Caco-2 (cell line): ENCODE measurements at regions not wholly inside any gene's neighbourhood (a gene's known extent, or its start where the extent isn't known, plus 50 kb on each side); places are given as distances from the start of the nearest gene placed in this dataset.

Experiments
- BruUV-seq: library from RNA; stranded (reverse); fragments of 400-500 nt; replicated peaks from 2 replicates; lab custom pipeline; 2021; lab: Mats Ljungman, UMichigan
- CTCF ChIA-PET: fragments of 300-600 bp; sonication (Branson Sonifier 250); formaldehyde crosslinking; loops from one replicate; lab custom pipeline; 2022; ENCODE audit warnings: antibody characterized with exemption; lab: Charles Lee
- POLR2A ChIA-PET: fragments of 300-600 bp; sonication (Branson Sonifier 250); formaldehyde crosslinking; loops from one replicate; lab custom pipeline; 2022; ENCODE audit warnings: antibody characterized with exemption; lab: Charles Lee
- DNase-seq, 2 experiments: peaks; one replicate each; pipeline versions ENCODE4 v3.0.0 to v3.0.0-alpha.2; 2020 to 2022
- H3K27me3 ChIP-seq: replicated peaks from 2 replicates; pipeline ENCODE4 v1.6.0; 2011; ENCODE audit warnings: low read length; ENCODE audit not compliant: control insufficient read depth, insufficient read depth
- H3K36me3 ChIP-seq: 2 replicates; pipeline ENCODE4 v1.5.1; 2011; ENCODE audit warnings: low read length; ENCODE audit not compliant: control insufficient read depth, insufficient read depth
- H3K4me1 ChIP-seq: fragments of 250-450 bp; sonication (Bioruptor Pico); 2 replicates; pipeline ENCODE4 v1.5.1; 2020; ENCODE audit warnings: mild to moderate bottlenecking
- H3K4me3 ChIP-seq: 2 replicates; pipeline ENCODE4 v1.5.1; 2011; ENCODE audit warnings: low read depth, mild to moderate bottlenecking, control low read depth, low read length
- H3K9me3 ChIP-seq: fragments of 250-450 bp; sonication (Bioruptor Pico); 2 replicates; pipeline ENCODE4 v1.5.1; 2020; ENCODE audit warnings: mild to moderate bottlenecking, moderate library complexity
- H3K27ac Mint-ChIP-seq: one replicate; pipeline ENCODE4 v1.8.0; 2022; ENCODE audit warnings: mixed read lengths; ENCODE audit not compliant: unreplicated experiment
- H3K27me3 Mint-ChIP-seq: one replicate; pipeline ENCODE4 v1.8.0; 2022; ENCODE audit warnings: mixed read lengths; ENCODE audit not compliant: insufficient read depth, unreplicated experiment
- H3K36me3 Mint-ChIP-seq: one replicate; pipeline ENCODE4 v1.8.0; 2022; ENCODE audit warnings: mild to moderate bottlenecking, mixed read lengths; ENCODE audit not compliant: insufficient read depth, unreplicated experiment
- H3K4me1 Mint-ChIP-seq: one replicate; pipeline ENCODE4 v1.8.0; 2022; ENCODE audit warnings: low read depth, mixed read lengths; ENCODE audit not compliant: unreplicated experiment
- H3K4me3 Mint-ChIP-seq: one replicate; pipeline ENCODE4 v1.8.0; 2022; ENCODE audit warnings: mild to moderate bottlenecking, moderate library complexity, mixed read lengths; ENCODE audit not compliant: unreplicated experiment
- H3K9me3 Mint-ChIP-seq: one replicate; pipeline ENCODE4 v1.8.0; 2022; ENCODE audit warnings: mixed read lengths; ENCODE audit not compliant: unreplicated experiment
- CTCF ChIP-seq, 2 experiments: fragments of 200-600 bp in 1 of 2; IDR thresholded peaks; 1 replicate in 1 of 2; 2 replicates in 1 of 2; pipeline versions ENCODE4 v1.5.1 to v1.8.0; 2011 to 2022; ENCODE audit warnings: antibody characterized with exemption in 1 of 2, control low read depth in 1 of 2, inconsistent platforms in 1 of 2, low read depth in 1 of 2, low read length in 1 of 2, mild to moderate bottlenecking in 1 of 2, moderate library complexity in 1 of 2; ENCODE audit not compliant: insufficient read depth in 1 of 2, severe bottlenecking in 1 of 2, unreplicated experiment in 1 of 2
- intact Hi-C: fragments of 100-400 bp; cut with micrococcal nuclease; formaldehyde crosslinking; loops from one replicate; pipeline ENCODE4 v1.10.0; 2022; ENCODE audit not compliant: unreplicated experiment

DNA sequence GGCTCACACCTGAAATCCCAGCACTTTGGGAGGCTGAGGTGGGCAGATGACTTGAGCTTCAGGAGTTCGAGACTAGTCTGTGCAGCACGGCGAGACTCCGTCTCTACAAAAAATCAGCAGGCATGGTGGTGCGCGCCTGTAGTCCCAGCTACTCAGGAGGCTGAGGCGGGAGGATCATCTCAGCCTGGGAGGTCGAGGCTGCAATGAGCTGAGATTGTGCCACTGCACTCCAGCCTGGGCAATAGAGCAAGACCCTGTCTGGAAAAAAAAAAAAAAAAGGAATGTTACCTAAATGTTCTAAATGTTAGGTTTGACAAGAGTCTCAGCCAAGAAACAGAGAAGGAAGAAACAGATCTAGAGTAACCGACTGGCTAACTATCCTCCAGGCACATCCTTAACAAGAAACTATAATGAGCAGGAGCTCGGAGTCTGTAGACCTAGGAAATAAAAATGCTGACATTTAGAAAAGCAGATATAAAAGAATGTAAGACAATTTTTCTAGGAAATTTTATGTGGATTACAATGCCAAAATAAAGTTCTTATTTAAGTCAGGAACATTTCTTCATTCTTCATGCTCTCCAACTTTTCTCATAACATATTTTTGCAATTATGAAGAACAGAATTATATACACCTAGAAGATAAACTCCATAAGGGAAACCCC is 166.6 kb upstream of the TBCA start:
- intact Hi-C loops: no loop called here
- H3K4me1 ChIP-seq: no peaks in the 10 kb centered on the region

GRCh38 chr5:77937015-77937908 is 161.1 kb upstream of the TBCA start:
- Histone ChIP-seq H3K4me1 (no peaks in the 10 kb centered on the region), H3K36me3 (no peaks in the 10 kb centered on the region), H3K27me3 (no peaks in the 10 kb centered on the region; the same call in 1 of the 2 replicates), H3K9me3 (no peaks in the 10 kb centered on the region), H3K4me3 (no peak overlapping the region)
- intact Hi-C loops: no loop called here
- H3K9me3 Mint-ChIP-seq: no peaks in the 10 kb centered on the region
- CTCF ChIA-PET: no interaction called here
- no peak for DNase-seq
- no peaks in the 10 kb centered on the region for H3K36me3 Mint-ChIP-seq
- POLR2A ChIA-PET: no interaction called here
- H3K4me1 Mint-ChIP-seq: no peaks in the 10 kb centered on the region
- no peak overlapping the region for H3K4me3 Mint-ChIP-seq
- H3K27ac Mint-ChIP-seq: no peak overlapping the region
- no peak for TF ChIP-seq CTCF (IDR thresholded peaks at IDR 0.05; ENCODE audit: insufficient read depth in 1 of 2, low read depth in 1 of 2, low read length in 1 of 2, severe bottlenecking in 1 of 2, unreplicated experiment in 1 of 2)
- peaks cover 20% of the 10 kb centered on the region for H3K27me3 Mint-ChIP-seq
- no TSS peak for BruUV-seq

More for the DNA sequence above, 166.6 kb upstream of the TBCA start:
- Mint-ChIP-seq H3K36me3 (no peaks in the 10 kb centered on the region), H3K4me3 (no peak overlapping the region), H3K9me3 (no peaks in the 10 kb centered on the region), H3K4me1 (no peaks in the 10 kb centered on the region), H3K27ac (no peak overlapping the region), H3K27me3 (peaks cover 20% of the 10 kb centered on the region)
- no peak for DNase-seq
- ChIA-PET POLR2A (no interaction called here), CTCF (interaction anchor here (0.7 kb wide), 1 partner anchor 323 kb away, joined by 7 read pairs; no protein-coding TSS in a partner anchor)
- H3K27me3 ChIP-seq: no peaks in the 10 kb centered on the region; the same call in 1 of the 2 replicates
- no peaks in the 10 kb centered on the region for H3K9me3 ChIP-seq
- TF ChIP-seq CTCF (IDR thresholded peaks at IDR 0.05; ENCODE audit: insufficient read depth in 1 of 2, low read depth in 1 of 2, low read length in 1 of 2, severe bottlenecking in 1 of 2, unreplicated experiment in 1 of 2): no peak
- H3K36me3 ChIP-seq: no peaks in the 10 kb centered on the region
- BruUV-seq: no TSS peak
- no peak overlapping the region for H3K4me3 ChIP-seq

DNA sequence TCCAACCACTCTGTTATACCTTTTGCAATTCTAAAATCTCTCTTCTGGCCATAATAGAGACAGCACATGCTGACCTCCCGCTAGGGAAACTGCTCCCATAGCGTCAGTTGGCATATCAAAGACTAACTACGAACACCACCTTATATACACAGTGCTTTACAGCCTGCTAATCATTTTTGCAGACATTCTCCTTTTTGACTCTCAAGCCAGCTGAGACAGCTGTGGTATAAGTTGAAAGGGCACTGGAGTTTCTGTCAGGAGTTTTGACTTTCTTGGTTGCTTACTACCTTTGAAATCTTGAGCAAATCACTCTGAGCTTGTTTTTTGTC is 160.2 kb upstream of the TBCA start:
- ChIA-PET POLR2A (no interaction called here), CTCF (no interaction called here)
- Mint-ChIP-seq H3K36me3 (no peaks in the 10 kb centered on the region), H3K9me3 (no peaks in the 10 kb centered on the region), H3K4me1 (no peaks in the 10 kb centered on the region), H3K4me3 (no peak overlapping the region), H3K27me3 (peaks cover 16% of the 10 kb centered on the region), H3K27ac (no peak overlapping the region)
- DNase-seq: no peak
- no peaks in the 10 kb centered on the region for H3K36me3 ChIP-seq
- H3K9me3 ChIP-seq: no peaks in the 10 kb centered on the region
- BruUV-seq: no TSS peak
- no peak overlapping the region for H3K4me3 ChIP-seq
- no peak for TF ChIP-seq CTCF (IDR thresholded peaks at IDR 0.05; ENCODE audit: insufficient read depth in 1 of 2, low read depth in 1 of 2, low read length in 1 of 2, severe bottlenecking in 1 of 2, unreplicated experiment in 1 of 2)
- H3K4me1 ChIP-seq: no peaks in the 10 kb centered on the region
- no peaks in the 10 kb centered on the region; the same call in 1 of the 2 replicates for H3K27me3 ChIP-seq
- intact Hi-C loops: no loop called here
